GM12891 (cell line): ENCODE measurements at regions not wholly inside any gene's neighbourhood (a gene's known extent, or its start where the extent isn't known, plus 50 kb on each side); places are given as distances from the start of the nearest gene placed in this dataset.

Source experiments
- POLR2A ChIP-seq: IDR thresholded peaks from 2 replicates; pipeline ENCODE4 v1.6.1; 2011; ENCODE audit warnings: low read depth, low read length, control low read depth
- POLR2AphosphoS5 ChIP-seq: IDR thresholded peaks from 2 replicates; pipeline ENCODE4 v1.6.1; 2011; ENCODE audit warnings: low read depth, low read length, control low read depth
- POU2F2 ChIP-seq: IDR thresholded peaks from 2 replicates; pipeline ENCODE4 v1.6.1; 2011; ENCODE audit warnings: low read depth, mild to moderate bottlenecking, control low read depth, low read length, moderate library complexity
- SPI1 ChIP-seq: IDR thresholded peaks from 2 replicates; pipeline ENCODE4 v1.6.1; 2011; ENCODE audit warnings: low read depth, low read length, control low read depth
- TAF1 ChIP-seq: IDR thresholded peaks from 2 replicates; pipeline ENCODE4 v1.6.1; 2011; ENCODE audit warnings: low read depth, low read length, control low read depth

DNA sequence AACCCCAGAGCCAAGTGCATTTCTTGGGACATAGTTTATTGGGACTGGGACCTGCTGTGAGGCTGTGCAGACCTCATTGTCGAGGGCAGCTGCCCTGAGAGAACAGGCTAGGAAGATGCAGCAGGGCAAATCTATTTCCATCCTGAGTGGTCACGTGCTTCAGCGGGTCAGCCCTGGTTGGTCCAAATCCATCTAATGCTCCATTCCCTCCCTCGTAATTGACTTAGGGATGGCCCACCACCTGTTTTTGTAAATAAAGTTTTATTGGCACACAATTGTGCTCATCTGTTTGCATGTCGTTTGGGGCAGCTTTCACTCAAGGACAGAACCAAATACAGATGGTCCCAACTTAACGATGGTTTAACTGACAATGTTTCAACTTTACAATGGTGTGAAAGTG, 75.5 kb upstream of the ADGRE5 start:
- TF ChIP-seq POLR2AphosphoS5 (no peak), POLR2A (no peak), POU2F2 (no peak), TAF1 (no peak), SPI1 (no peak)
